GM19467 (cell line): ENCODE measurements at regions not wholly inside any gene's neighbourhood (a gene's known extent, or its start where the extent isn't known, plus 50 kb on each side); places are given as distances from the start of the nearest gene placed in this dataset.

Experiments used
- ATAC-seq: cut with Tn5 transposase; IDR thresholded peaks from one replicate; pipeline ENCODE4 v1.9.1; 2021; ENCODE audit warnings: mild to moderate bottlenecking, moderate library complexity; ENCODE audit not compliant: unreplicated experiment

DNA sequence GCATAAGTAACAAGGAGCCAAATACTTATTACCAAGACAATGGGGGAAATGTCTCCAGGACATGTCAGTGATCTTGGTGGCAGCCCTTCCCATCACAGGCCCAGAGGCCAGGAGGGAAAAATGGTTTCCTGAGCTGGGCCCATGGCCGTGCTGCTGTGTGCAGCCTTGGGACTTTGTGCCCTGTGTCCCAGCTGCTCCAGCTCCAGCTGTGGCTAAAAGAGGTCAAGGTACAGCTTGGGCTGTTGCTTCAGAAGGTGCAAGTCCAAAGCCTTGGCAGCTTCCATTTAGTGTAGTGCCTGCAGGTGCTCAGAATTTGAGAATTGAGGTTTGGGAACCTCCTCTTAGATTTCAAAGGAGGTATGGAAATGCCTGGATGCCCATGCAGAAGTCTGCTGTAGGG lies 212.3 kb upstream of the DCN start:
- no peak for ATAC-seq

DNA sequence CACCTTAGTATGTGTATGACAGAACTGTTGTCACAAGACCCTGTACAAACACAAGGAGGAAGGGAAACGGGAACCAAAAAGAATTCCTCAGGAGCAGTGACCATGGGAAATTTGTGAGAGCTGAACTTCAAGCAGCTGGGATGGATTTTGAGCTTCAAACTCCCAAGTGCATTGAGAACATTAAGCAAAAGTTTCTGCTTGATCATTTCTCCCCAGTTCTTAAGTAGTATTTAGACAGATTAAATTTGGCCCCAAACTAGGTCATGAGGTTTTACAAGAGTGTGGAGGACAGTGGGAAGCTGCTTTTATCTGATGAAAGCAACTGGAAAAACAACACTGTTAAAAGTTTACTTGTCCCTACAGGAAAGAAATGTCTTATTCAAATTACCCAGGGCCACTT lies 206.0 kb upstream of the DCN start:
- ATAC-seq: no peak

DNA sequence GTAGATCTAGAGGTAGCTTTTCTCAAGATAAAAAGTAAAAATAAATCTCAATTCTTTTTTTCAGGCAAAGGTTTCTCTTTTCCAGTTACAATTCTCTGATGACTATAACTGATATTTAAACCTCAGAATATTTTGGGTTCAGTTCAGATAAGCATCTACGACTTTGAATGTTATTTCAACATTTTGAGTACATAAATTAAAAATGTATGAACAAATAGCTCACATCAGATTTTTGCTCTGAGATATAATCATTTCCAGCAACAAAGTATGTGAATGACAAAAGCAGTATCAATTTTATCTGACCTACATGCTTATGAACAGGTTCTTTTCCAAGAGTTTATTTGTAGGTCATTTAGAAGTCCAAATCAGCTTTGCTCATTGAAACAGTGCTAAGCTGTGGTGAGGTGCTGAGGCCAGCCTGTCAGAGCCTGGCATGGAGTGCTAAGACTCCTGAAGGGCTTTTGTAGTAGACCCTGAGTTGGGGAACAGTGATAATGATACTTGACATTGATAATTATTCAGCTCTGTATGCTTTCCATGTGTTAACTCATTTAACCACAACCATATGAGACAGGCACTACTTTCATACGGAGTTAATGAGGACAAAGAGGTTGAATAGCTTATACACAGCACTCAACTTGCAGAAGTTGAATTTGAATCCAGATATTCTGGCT lies 205.0 kb upstream of the DCN start:
- ATAC-seq: no peak

DNA sequence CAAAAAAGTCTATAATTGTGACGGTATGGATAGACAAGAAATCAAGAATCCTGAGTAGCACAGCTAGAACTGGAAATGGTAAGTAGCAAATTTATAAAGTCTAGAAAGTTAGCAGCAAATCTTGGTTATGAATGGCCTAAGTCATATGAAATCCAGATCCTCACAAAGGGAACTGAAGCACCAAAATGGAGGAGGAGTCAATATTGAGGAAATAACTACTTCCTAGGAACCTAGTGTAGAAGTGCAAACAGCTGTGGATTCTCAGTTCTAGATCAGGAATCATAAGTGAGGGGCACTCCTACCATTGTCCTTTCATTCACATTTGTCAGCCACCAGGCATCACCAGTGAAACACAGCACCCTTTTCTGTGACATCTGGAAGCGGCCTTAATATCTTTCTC lies 202.2 kb upstream of the DCN start:
- no peak for ATAC-seq

DNA sequence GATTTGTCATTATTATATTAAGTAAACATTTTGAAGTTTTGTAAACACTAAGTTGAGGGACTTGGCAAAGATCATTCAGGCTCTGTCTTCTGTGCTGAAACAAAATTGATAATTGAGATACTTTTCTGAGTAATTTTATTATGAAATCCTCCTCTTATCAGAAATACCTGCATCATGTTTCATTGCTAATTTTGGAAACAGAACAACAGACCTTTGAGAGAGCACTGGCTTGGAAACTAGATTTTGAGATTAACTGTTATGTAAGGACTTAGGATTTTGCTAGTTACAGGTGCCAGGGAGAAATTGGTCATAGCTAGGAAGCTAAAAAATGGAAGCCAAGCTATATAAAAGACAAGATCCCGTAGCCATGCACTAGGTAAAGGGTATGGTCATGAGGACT lies 201.7 kb upstream of the DCN start:
- ATAC-seq: no peak

DNA sequence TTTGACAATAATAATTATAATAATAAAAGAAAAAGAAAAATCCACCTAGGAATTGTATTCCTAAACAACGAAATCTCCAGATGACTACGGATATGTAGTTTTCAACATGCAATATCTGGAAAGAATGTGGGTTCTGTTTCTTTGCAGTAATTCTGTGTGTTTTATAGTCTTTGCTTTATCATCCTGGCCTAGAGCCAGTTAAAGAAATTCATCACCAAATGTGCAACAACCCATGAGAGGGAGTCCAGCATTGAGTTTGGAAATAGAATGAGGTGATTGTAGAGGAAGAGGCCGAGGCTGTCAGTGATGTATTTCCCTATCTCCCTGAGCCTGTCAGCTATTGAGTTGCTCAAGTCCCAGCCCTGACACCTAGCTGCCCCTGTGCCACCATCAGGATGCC lies 200.5 kb upstream of the DCN start:
- ATAC-seq: no peak

DNA sequence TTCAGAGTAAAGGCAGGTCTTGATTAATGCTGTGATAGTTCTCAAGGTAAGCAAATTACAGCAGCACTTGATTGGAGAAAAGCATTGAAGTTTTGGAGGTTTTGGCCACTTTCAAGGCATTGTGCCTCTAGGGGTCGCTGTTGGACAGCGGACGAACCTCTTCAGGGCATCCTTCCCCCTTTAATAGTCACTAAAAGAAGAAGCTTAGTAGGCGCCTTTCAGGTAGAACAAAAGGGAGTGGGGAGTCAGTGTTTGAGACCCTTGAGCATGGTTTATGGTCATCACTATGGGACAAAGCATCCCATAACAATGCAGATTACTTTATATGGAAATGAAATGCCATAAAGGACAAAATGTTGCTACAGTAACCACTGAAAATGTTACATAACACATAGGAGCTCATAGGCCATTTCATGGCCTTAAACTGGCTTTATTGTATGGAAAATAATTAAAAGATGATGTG lies 199.5 kb upstream of the DCN start:
- peak; percentile 69 for ATAC-seq

DNA sequence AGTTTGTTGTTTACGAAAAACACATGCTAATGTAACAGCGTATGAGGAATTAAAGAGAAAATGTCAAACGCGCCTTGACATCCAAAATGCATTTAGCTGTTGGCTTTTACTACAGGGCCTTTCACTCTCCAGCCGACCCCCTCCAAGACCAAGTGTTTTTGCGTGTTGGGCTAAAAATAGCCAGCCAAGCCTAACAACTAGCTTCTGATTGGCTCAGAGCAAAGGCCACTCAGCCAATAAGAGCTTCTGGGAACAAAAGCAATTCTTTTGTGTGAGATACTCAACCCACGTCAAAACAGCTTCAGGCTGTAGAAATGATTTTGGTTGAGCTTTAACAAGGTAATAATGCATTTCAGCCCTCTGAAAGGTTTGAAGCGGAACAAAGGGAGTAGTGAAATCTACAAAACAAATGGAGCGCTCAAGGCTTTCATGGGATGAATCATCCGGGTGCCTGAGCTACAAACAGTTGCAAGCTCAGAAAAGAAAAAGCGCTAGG lies 198.7 kb upstream of the DCN start:
- peak; percentile 43 for ATAC-seq

DNA sequence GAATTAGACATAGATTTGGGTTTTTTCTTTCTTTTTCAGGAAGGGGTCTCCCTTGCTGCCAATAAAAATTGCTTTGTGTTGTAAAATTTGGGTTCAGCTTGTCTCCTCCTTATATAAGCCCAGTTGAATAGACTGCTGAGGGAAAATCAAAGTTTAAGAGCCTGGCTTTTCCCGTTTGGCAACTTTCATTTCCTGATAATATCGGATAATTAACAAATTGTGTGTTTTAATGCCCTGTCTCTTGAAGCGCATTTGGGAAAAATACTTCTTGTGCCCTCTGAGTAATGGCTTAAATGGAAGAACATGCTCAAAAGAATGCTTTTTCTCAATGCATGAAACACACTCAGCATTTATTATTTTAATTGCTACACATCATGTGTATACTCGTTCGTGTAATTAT lies 198.0 kb upstream of the DCN start:
- ATAC-seq: no peak

DNA sequence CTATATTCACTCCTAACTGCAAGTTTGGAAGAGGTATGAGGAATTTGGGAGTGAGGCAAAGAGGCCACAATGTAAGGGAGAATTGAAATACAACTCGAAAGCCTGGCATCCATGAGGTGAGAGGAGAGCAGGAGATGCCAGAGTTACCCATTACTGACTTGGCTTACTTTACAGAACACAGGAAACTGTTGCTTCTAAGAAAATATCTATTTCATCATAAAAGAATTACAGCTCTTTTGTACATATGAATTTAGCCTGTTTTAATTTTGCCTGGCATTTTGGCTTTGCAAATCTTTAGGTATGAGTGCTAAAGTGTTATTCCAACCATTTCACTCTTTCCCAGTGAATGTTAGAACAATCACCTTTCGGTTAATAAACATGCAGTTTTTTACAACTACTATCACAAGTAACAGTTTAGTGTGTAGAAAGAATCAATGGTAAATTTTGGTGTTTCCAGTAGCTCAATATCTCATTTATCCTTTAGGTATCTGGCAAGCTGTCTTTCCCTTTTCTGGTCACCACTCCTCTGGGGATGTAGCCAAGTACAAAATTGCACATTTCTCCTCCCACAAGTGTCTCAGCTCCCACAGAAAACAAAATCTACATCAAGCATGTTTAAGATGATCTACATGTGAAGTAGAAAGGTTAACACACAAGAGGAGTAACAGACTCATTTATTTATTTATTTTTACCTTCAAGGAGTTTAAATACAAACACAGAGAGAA lies 196.6 kb upstream of the DCN start:
- ATAC-seq: no peak

DNA sequence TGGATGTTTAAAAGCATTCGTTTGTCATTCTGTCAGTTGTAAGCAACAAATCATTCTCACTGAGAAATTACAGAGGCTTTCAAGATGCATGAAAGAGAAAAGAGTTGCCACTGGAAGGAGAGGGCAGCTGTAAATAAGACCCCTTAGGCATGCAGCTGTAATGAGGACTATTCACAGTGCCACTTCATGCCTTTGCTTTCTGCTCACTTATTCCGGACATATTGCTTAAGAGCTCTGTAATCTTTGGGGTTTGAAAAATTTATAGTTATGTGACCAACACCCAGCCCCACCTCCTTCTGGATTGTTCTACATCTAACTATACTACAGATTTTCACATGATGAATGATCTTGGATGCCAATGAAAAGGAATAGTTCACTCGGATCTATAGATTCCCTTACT lies 194.8 kb upstream of the DCN start:
- no peak for ATAC-seq

DNA sequence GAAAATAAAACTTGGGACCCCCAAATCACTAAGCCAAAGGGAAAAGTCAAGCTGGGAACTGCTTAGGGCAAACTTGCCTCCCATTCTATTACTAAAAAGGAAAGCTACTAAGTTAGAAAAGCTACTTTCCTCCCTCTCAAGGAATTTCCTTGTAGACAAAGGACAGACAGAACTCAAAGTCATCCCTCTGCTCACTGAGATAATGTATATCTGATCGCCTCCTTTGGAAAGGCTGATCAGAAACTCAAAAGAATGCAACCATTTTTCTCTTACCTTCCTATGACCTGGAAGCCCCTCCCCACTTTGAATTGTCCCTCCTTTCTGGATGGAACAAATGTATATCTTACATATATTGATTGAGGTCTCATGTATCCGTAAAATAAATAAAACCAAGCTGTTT lies 190.5 kb upstream of the DCN start:
- no peak for ATAC-seq

DNA sequence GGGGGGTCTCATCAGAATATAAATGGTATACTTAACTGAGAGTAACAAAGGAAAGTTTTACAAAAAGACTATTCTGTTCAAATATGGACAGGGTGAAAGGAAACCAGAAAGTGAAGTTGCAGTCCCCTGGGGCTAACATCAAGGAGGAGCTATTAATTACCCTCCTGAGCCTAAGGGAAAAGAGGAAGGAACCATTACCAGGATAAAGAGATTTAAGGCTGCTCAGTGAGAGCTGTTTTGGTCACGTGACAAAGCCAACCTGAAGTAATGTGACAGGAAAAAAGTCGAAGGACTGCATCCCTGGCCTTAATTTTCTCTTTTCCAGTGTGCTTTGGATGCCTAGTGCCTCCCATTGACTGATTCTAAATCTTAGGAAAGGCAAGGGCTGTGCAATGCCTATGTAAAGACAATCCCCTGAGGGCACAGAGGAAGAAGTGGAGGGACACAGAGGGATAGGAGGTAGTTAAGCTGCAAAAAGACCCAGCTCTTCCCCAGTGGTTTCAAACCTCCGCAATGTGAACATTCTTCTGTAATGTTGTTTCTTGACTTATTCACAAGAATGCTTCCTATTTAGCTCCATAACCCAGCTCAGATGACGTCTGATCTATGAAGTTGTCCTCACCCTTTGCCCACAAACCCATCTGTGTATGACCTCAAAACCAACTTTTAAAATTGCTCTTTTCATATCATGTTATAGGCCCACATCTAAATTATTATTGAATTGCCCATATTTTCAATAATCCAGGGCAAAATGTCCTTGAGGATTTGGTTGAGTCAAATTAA lies 187.7 kb upstream of the DCN start:
- no peak for ATAC-seq

DNA sequence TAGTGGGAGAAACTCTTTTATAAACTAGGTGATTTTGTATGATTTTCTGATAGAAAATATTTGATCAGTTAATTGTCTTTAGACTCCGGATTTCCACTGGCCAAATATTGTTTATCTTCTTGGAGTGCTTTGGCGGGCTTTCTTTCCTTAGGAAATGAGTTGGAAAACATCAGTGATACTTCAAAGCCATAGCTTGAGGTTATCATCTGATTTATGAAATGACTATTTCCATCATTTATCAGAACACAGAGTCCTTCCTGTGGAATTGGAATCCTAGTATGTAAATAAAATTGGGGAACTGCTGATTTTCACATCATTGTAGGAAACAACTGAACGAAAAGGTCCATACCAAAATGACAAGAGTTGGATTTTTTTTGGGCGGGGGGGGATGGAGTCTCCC lies 186.0 kb upstream of the DCN start:
- ATAC-seq: no peak

DNA sequence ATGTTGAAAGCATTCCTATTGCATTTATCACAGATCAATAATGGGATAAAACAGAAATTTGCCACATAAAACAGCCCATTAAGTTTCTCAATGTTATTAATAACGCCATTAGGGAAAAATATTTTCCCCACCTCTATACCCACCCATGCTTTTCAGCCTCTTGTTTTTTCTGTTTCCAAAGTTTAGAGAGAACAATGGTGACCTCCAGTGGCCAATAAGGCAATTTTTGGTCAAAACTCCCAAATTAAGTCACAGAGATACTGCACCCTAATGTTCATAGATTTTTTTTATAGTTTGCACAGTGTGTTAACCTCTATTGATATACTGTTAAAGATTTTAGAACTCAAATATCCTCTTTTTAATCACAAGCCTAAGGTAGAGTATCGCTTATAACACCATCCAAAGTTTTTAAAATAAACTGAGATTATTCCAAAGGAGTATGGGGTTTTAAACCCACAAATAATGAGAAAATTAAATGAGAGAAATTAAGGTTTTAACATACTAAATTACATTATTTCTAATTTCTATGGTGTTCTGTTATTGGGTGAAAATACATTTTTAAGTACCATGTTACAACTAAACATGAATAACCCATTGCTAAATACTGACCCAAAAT lies 184.7 kb upstream of the DCN start:
- ATAC-seq: no peak

DNA sequence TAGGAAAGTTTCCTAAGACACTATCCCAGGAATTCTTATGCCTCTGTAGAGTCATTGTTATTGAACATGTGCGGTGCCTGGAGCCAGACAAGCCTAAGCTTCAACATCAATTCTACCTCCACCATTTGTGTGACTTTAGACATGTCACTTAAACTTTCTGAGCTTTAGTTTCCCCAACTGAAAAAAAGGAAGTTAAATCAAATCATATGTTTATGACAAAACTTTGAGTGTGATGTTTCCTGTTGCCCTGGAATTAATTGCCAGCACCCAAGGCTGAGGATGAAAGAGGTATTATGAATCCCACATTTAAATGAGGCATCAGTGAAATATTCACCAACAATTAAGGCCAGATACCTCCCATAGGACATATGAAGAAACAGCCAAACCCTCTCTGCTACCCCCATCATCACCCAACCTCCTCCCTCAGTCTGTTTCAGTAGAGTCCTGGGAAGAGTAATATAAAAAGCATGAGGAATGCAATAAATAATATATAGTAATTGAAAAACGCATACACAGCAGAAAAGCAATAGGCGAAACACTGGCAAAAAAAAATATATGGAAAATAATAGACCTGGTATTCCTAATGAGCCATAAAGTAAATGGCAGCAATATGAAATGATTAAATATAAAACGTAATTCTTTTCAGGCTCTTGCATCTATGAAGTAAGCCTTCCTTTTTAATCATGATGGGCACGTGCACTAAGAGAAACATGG lies 182.0 kb upstream of the DCN start:
- ATAC-seq: no peak

DNA sequence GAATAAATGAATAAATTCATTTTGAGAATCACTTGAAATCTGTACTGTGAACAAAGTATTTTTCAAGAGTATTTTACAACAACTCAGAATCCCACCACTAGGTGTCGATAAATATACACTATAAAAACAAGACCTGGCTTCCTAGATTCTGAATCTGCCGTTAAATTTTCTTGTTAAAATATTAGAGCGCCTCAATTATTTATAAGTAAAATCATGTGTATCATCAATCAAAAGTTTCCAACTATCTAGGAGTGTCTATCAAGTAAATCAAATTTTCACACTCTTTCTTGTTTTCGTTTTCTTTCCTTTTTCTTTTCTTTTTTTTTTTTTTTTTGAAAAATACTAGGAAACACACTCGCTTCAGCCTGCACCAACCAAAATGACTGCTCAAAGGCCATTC lies 179.2 kb upstream of the DCN start:
- ATAC-seq: no peak

DNA sequence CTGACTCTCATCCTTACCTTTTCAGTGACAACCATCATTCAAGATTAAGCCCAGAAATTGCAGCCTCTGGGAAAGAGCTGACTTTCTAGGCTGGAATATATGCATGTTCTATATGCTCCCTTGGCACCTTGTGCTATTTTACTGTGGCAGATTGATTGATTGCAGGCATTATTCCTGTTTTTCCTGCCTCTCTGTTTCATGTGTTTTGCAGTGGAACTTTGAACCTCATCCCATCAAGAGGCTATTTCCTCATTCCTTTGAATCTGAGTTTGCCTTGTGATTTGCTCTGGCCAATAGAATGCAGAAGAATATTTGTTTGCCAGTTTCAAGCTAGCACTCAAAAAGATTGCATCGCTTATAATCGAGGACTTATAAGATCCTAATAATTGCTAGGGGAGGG lies 174.8 kb upstream of the DCN start:
- ATAC-seq: no peak

DNA sequence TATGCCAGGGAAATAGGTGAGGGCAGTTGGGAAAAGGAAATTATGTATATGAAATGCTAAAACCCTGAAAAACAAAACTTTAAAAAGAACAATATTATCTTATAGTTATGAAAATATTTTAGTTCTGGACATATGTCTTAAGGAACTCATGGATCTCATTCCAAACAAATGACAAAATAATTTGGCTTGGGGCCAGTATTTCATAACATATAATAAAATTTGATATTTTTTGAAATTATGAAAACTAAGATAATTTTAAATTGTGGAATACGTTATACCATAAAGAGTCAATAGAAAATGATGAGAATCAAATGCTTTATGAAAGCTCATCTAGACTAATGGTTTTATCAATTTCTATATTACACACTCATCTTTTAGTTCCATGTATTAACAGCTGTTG lies 173.8 kb upstream of the DCN start:
- no peak for ATAC-seq

DNA sequence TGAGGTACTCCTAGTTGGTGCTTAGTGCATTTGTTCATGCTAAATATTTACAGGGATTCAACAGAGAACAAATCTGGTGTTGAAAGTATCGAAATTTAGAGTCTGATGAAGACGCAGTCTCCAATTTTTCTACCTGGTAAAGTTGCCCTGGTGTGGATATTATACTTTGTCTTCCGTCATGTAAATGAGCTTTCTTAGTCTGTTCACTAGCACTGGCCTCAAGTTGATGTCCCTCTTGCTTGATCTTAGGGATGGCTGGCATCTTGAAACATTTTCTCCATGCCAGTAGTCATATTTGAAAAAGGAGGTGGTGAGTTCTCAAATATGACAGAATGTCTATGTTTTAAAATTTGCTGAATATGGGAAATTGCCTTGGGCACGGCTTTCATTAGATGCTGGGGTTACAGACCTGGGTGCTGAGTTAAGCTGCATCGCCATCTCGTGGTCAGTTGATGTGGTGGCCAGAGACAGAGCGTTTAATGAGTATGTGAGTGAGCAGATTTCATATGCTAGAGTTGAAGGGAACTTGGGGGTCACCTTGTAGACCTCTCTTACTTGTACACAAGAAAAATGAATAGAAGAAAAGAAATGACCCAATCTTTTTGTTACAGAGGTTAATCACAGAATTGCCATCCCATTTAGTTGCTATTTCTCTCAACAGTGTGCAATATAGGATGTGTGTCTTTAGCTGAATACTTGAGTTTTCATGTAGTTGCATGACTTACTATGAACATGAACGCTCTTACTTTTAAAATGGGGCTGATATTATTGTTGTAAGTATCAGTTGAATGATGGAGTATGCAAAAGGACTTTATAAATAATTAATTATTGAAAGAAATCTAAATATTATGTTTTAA lies 172.8 kb upstream of the DCN start:
- peak; percentile 92 for ATAC-seq
